Activated CD4-positive, alpha-beta memory T cell treated with anti-CD3 and anti-CD28 coated beads, Interleukin-2, amount 10 ng/mL, durations not matched to agents 7 days and 5 days (primary cell): ENCODE measurements at regions not wholly inside any gene's neighbourhood (a gene's known extent, or its start where the extent isn't known, plus 50 kb on each side); places are given as distances from the start of the nearest gene placed in this dataset.
"Not testable (repeated sequence)": the region's sequence is repeated elsewhere in the genome, so short reads cannot be mapped to it uniquely, and the experiment has no call there.

ENCODE experiments used
- CTCF ChIA-PET: fragments of 350-600 bp; sonication (Branson Sonifier 250); formaldehyde crosslinking; loops from one replicate; lab custom pipeline; 2021; ENCODE audit warnings: antibody characterized with exemption, inconsistent platforms; lab: Charles Lee
- POLR2A ChIA-PET: fragments of 350-600 bp; sonication (Branson Sonifier 250); formaldehyde crosslinking; loops from one replicate; lab custom pipeline; 2021; ENCODE audit warnings: antibody characterized with exemption; lab: Charles Lee
- DNase-seq: peaks from one replicate; pipeline ENCODE4 v3.0.0-alpha.2; 2020
- H3K27ac Mint-ChIP-seq: one replicate; pipeline ENCODE4 v1.8.0; 2021; ENCODE audit warnings: mild to moderate bottlenecking, mixed read lengths
- H3K27me3 Mint-ChIP-seq: one replicate; pipeline ENCODE4 v1.8.0; 2021; ENCODE audit warnings: mixed read lengths
- H3K36me3 Mint-ChIP-seq: one replicate; pipeline ENCODE4 v1.8.0; 2021; ENCODE audit warnings: low read depth, mixed read lengths
- H3K4me1 Mint-ChIP-seq: one replicate; pipeline ENCODE4 v1.8.0; 2021; ENCODE audit warnings: mixed read lengths
- H3K4me3 Mint-ChIP-seq: one replicate; pipeline ENCODE4 v1.8.0; 2021; ENCODE audit warnings: mild to moderate bottlenecking, mixed read lengths
- H3K9me3 Mint-ChIP-seq: one replicate; pipeline ENCODE4 v1.8.0; 2021; ENCODE audit warnings: mixed read lengths

DNA sequence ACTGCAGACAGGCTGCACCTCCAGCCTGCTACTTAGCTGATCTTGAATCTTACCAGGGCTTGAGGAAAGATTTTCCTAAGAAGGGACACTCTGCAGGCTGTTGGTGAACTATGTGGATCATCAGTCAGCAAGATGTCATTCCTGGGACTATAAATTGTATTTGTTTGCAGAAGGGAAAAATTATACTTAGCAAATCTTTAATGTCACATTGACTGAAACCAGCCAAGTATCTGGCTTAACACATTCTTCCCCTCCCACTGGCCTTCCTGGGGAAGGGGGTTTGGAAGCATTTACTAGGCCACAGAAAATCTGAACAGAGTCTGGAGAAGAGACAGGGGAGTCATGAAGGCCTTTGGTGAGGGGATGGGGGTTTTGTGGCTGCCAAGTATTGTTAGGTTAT, 156.7 kb upstream of the EOLA2 start:
- CTCF ChIA-PET: no interaction called here
- POLR2A ChIA-PET: no interaction called here
- no peaks in the 10 kb centered on the region for H3K27me3 Mint-ChIP-seq
- H3K27ac Mint-ChIP-seq: no peak overlapping the region
- H3K4me1 Mint-ChIP-seq: no peaks in the 10 kb centered on the region
- no peak overlapping the region for H3K4me3 Mint-ChIP-seq
- H3K36me3 Mint-ChIP-seq: no peaks in the 10 kb centered on the region
- H3K9me3 Mint-ChIP-seq: no peaks in the 10 kb centered on the region
- DNase-seq: no peak

GRCh38 chrX:150099316-150099715, 161.0 kb upstream of the EOLA2 start:
- ChIA-PET CTCF (no interaction called here), POLR2A (no interaction called here)
- no peak overlapping the region for H3K4me3 Mint-ChIP-seq
- H3K27ac Mint-ChIP-seq: no peak overlapping the region
- H3K4me1 Mint-ChIP-seq: no peaks in the 10 kb centered on the region
- no peaks in the 10 kb centered on the region for H3K36me3 Mint-ChIP-seq
- no peaks in the 10 kb centered on the region for H3K9me3 Mint-ChIP-seq
- no peak for DNase-seq
- H3K27me3 Mint-ChIP-seq: no peaks in the 10 kb centered on the region

DNA sequence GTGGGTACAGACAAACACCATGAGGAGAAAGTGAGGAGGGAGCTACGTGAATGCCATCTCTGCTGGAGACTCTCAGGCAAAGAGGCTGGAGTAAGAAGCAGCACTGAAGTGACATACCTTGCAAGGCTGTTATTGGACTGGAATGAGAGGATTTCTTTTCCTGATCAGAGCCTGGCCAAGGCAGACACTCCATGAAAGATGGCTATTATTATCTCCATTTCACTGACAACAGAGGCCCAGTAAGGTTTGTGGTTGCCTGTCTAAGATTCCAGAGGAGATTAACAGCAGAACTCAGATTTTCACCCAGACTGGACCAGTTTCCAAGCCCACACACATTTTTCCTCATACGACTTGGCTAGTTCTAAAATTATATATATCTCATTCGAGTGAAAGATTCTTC, 162.0 kb upstream of the EOLA2 start:
- Mint-ChIP-seq H3K9me3 (no peaks in the 10 kb centered on the region), H3K4me1 (no peaks in the 10 kb centered on the region), H3K36me3 (no peaks in the 10 kb centered on the region), H3K27me3 (no peaks in the 10 kb centered on the region), H3K4me3 (no peak overlapping the region), H3K27ac (no peak overlapping the region)
- DNase-seq: no peak
- POLR2A ChIA-PET: no interaction called here
- CTCF ChIA-PET: no interaction called here

GRCh38 chrX:150118476-150118875, 180.2 kb upstream of the EOLA2 start:
- ChIA-PET POLR2A (no interaction called here), CTCF (no interaction called here)
- H3K27me3 Mint-ChIP-seq: peaks cover 5% of the 10 kb centered on the region

GRCh38 chrX:150119323-150119722, 181.0 kb upstream of the EOLA2 start:
- no peak for DNase-seq
- no peaks in the 10 kb centered on the region for H3K9me3 Mint-ChIP-seq
- CTCF ChIA-PET: no interaction called here
- H3K4me3 Mint-ChIP-seq: no peak overlapping the region
- H3K36me3 Mint-ChIP-seq: no peaks in the 10 kb centered on the region
- no peak overlapping the region for H3K27ac Mint-ChIP-seq
- no peaks in the 10 kb centered on the region for H3K4me1 Mint-ChIP-seq
- POLR2A ChIA-PET: no interaction called here
- H3K27me3 Mint-ChIP-seq: peaks cover 9% of the 10 kb centered on the region

More at GRCh38 chrX:150118476-150118875, 180.2 kb upstream of the EOLA2 start:
- Mint-ChIP-seq H3K27ac (no peak overlapping the region), H3K4me3 (no peak overlapping the region), H3K9me3 (no peaks in the 10 kb centered on the region), H3K4me1 (no peaks in the 10 kb centered on the region), H3K36me3 (no peaks in the 10 kb centered on the region)
- DNase-seq: no peak

DNA sequence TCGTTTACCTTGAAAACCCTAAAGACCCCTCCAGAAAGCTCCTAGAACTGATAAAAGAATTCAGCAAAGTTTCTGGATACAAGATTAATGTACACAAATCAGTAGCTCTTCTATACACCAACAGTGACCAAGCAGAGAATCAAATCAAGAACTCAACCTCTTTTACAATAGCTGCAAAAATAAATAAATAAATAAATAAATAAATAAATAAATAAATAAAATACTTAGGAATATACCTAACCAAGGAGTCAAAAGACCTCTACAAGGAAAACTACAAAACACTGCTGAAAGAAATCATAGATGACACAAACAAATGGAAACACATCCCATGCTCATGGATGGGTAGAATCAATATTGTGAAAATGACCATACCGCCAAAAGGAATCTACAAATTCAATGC, 186.8 kb upstream of the EOLA2 start:
- CTCF ChIA-PET, H3K27ac Mint-ChIP-seq, H3K9me3 Mint-ChIP-seq, H3K4me1 Mint-ChIP-seq, H3K36me3 Mint-ChIP-seq, DNase-seq, H3K27me3 Mint-ChIP-seq, H3K4me3 Mint-ChIP-seq, POLR2A ChIA-PET: not testable (repeated sequence)

DNA sequence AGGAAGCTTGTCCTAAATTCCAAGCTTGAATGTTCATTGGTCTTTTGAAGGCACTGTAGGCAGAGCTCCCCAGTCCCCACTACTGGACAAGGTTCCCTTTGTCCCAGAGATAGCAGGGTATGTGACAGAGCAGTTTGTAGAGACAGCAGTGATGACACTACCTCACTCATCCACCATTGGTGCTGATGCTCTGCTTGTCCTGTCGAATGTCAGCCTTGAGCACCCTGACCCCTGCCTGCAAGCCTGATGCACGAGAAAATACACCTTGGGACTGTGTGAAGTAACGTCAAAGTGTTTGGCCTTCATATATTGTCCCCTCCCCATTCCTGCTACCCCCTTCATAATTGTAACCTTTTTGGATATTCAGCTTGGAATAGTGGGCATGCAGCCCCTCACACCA, 188.9 kb upstream of the EOLA2 start:
- POLR2A ChIA-PET: no interaction called here
- CTCF ChIA-PET: no interaction called here
- H3K27me3 Mint-ChIP-seq: peaks cover 4% of the 10 kb centered on the region
- no peaks in the 10 kb centered on the region for H3K9me3 Mint-ChIP-seq
- no peaks in the 10 kb centered on the region for H3K4me1 Mint-ChIP-seq
- no peak overlapping the region for H3K27ac Mint-ChIP-seq
- H3K36me3 Mint-ChIP-seq: no peaks in the 10 kb centered on the region
- no peak for DNase-seq
- H3K4me3 Mint-ChIP-seq: no peak overlapping the region

GRCh38 chrX:150143721-150144440, 205.6 kb upstream of the EOLA2 start:
- no peak for DNase-seq
- H3K27me3 Mint-ChIP-seq: peaks cover 6% of the 10 kb centered on the region
- H3K4me3 Mint-ChIP-seq: no peak overlapping the region
- no peaks in the 10 kb centered on the region for H3K36me3 Mint-ChIP-seq
- H3K9me3 Mint-ChIP-seq: no peaks in the 10 kb centered on the region
- POLR2A ChIA-PET: no interaction called here
- no peak overlapping the region for H3K27ac Mint-ChIP-seq
- CTCF ChIA-PET: no interaction called here
- no peaks in the 10 kb centered on the region for H3K4me1 Mint-ChIP-seq

DNA sequence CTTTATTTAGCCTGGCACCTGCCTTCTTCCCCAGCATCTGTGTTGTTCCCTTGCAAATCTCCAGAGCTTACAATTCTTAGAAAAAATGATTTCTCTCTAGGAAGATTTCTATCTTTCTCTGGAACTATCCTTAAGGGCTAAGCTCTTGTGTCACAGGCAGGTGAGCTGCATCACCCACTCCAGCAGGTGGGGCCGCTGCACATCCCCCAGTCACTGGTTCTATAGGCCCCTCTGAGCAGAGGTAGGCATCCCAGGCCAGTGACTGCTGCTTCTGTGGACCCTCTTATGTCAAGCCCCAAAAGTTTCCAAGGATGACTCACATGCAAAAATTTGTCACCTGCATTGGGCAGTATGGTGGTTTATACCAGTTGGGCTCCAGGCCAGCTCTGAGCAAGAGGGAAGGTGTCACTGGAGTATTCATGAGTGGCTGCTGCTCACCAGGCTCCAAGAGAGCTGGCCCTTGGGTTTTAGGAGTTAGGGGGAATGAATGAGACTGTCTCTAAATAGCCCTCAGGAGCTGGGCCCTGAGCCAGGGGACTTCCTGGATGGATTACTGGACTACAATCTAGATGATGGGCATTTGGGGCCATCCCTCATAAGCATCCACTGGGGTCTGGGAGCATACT, 208.1 kb upstream of the EOLA2 start:
- CTCF ChIA-PET: no interaction called here
- Mint-ChIP-seq H3K4me3 (no peak overlapping the region), H3K9me3 (no peaks in the 10 kb centered on the region), H3K36me3 (no peaks in the 10 kb centered on the region), H3K27me3 (peaks cover 4% of the 10 kb centered on the region), H3K27ac (no peak overlapping the region), H3K4me1 (peaks cover 3% of the 10 kb centered on the region)
- POLR2A ChIA-PET: no interaction called here
- DNase-seq: no peak

DNA sequence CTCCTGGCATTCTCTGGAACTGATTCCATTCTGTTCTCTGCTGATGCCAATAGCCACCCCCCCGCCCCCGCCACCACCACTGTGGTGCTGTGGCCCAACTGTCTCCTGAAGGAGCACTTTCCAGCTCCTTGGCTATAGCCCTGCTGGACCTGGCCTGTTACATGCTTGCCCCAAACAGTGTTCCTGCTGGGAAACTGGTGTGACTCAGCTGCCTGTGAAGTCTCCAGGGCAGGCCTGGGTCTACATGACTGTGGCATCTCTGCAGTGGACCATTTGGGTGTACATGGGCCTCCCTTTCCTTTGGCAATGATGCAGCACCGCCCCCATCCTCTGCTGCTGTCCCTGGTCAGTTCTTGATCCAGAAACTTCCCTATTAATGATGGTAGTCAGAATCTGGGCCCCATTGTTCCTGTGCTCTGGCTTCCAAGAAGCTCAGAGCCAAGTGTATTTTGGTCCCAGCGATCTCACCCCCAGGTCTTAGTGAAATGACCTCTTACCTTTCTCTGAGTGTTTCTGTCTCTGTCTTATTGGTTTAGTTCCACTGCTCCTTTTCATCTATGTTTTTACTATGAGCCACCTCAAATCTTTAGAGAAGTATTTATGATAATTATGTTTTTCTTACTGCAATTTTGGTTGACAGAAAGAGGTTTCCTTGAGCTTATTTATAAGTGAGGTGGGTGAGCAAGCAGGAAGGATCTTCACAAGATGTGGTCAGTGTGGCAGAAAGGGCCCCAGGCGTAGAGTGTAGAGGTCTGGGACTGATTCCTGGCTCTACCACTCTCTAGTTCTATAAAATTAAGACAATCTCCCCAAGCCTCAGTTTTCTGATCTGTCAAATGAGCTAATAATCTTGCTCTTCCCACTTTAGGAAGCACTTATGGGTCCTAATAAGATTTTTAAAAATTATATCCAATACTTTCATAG, 210.7 kb upstream of the EOLA2 start:
- Mint-ChIP-seq H3K4me1 (peaks cover 3% of the 10 kb centered on the region), H3K36me3 (no peaks in the 10 kb centered on the region), H3K27ac (no peak overlapping the region), H3K4me3 (no peak overlapping the region), H3K9me3 (no peaks in the 10 kb centered on the region), H3K27me3 (peaks cover 2% of the 10 kb centered on the region)
- ChIA-PET POLR2A (no interaction called here), CTCF (no interaction called here)
- no peak for DNase-seq

- Mint-ChIP-seq H3K4me1 (peaks cover 3% of the 10 kb centered on the region), H3K36me3 (no peaks in the 10 kb centered on the region), H3K27me3 (peaks cover 2% of the 10 kb centered on the region), H3K9me3 (no peaks in the 10 kb centered on the region), H3K27ac (no peak overlapping the region), H3K4me3 (no peak overlapping the region)
- ChIA-PET POLR2A (no interaction called here), CTCF (no interaction called here)
- DNase-seq: no peak
Observed at GRCh38 chrX:150150076-150150779, 211.9 kb upstream of the EOLA2 start.

DNA sequence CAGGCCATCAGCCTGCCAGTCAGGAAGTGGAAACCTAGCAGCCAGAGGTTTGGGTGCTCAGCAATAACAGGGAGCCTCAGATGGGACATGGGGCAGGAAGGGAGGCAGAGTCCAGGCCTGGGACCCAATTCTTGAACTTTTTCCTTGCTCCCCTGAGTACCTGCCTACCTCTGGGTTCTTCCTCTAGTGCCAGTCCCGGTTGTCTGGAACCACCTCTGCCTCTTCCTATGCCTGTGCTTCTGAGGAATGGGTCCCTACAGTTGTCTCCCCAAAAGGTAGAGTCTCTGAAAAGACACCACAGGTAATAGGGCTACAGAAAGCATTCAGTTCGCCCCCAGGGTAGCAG, 212.4 kb upstream of the MAMLD1 start:
- CTCF ChIA-PET: no interaction called here
- Mint-ChIP-seq H3K9me3 (no peaks in the 10 kb centered on the region), H3K27me3 (peaks cover 2% of the 10 kb centered on the region), H3K4me3 (no peak overlapping the region), H3K36me3 (no peaks in the 10 kb centered on the region), H3K4me1 (peaks cover 3% of the 10 kb centered on the region), H3K27ac (no peak overlapping the region)
- POLR2A ChIA-PET: no interaction called here
- no peak for DNase-seq

GRCh38 chrX:150152036-150152435, 211.1 kb upstream of the MAMLD1 start:
- POLR2A ChIA-PET: no interaction called here
- no peaks in the 10 kb centered on the region for H3K9me3 Mint-ChIP-seq
- CTCF ChIA-PET: no interaction called here
- H3K27ac Mint-ChIP-seq: no peak overlapping the region
- no peak for DNase-seq
- no peaks in the 10 kb centered on the region for H3K36me3 Mint-ChIP-seq
- peaks cover 3% of the 10 kb centered on the region for H3K4me1 Mint-ChIP-seq
- H3K27me3 Mint-ChIP-seq: no peaks in the 10 kb centered on the region
- H3K4me3 Mint-ChIP-seq: no peak overlapping the region
